VCaP (cell line): ENCODE measurements at regions not wholly inside any gene's neighbourhood (a gene's known extent, or its start where the extent isn't known, plus 50 kb on each side); places are given as distances from the start of the nearest gene placed in this dataset.

Experiments
- H3K27ac ChIP-seq: fragments of 450-650 bp; 2 replicates; pipeline ENCODE4 v1.5.1; 2017
- CTCF ChIP-seq: fragments of 450-650 bp; conservative IDR thresholded peaks from 2 replicates; pipeline ENCODE4 v1.5.1; 2017; ENCODE audit warnings: mild to moderate bottlenecking, moderate library complexity

GRCh38 chr2:16335604-16335930 is 330.1 kb downstream of the CYRIA start:
- H3K27ac ChIP-seq, result peak overlapping the region; percentile 9; the same call in 1 of the 2 replicates
- TF ChIP-seq CTCF, result no peak

GRCh38 chr2:16334886-16335603 is 330.6 kb downstream of the CYRIA start:
- no peak for TF ChIP-seq CTCF
- H3K27ac ChIP-seq, result peak overlapping the region; percentile 9; the same call in 1 of the 2 replicates

GRCh38 chr2:16334366-16334765 is 331.3 kb downstream of the CYRIA start:
- H3K27ac ChIP-seq, result no peak overlapping the region
- TF ChIP-seq CTCF, result no peak

GRCh38 chr2:16333681-16334080 is 332.0 kb downstream of the CYRIA start:
- TF ChIP-seq CTCF, result no peak
- no peak overlapping the region for H3K27ac ChIP-seq

GRCh38 chr2:16332681-16333557 is 332.7 kb downstream of the CYRIA start:
- no peak for TF ChIP-seq CTCF
- H3K27ac ChIP-seq, result no peak overlapping the region

- no peak for TF ChIP-seq CTCF
- H3K27ac ChIP-seq, result no peak overlapping the region
Observed at GRCh38 chr2:16331772-16332171, 333.9 kb downstream of the CYRIA start.

GRCh38 chr2:16330982-16331381 is 334.7 kb downstream of the CYRIA start:
- no peak overlapping the region for H3K27ac ChIP-seq

More at GRCh38 chr2:16330982-16331381, 334.7 kb downstream of the CYRIA start:
- TF ChIP-seq CTCF, result no peak
